ENCODE measurements at regions not wholly inside any gene's neighbourhood (a gene's known extent, or its start where the extent isn't known, plus 50 kb on each side); places are given as distances from the start of the nearest gene placed in this dataset.

GRCh38 chr12:43063650-43064049 is 474.1 kb upstream of the PRICKLE1 start:
- no peak overlapping the region for H3K27ac Mint-ChIP-seq
- Histone ChIP-seq H2BK15ac (ENCODE audit: low read depth, low read length) (no peak overlapping the region), H2BK5ac (ENCODE audit: insufficient read length, low read length) (no peak overlapping the region), H3K27ac (ENCODE audit: insufficient read length, low read depth, low read length) (no peak overlapping the region), H3K4me2 (ENCODE audit: insufficient read depth, insufficient read length, low read length) (no peak overlapping the region), H4K91ac (ENCODE audit: insufficient read length, low read depth, low read length) (no peak overlapping the region), H3K9me3 (ENCODE audit: control insufficient read depth, low read depth, low read length) (no peaks in the 10 kb centered on the region), H2BK120ac (ENCODE audit: low read depth, low read length, poor library complexity, severe bottlenecking) (no peak overlapping the region), H3K4ac (ENCODE audit: low read depth, low read length) (no peak overlapping the region), H3K23ac (ENCODE audit: insufficient read length, low read depth, low read length) (no peak overlapping the region), H3K56ac (ENCODE audit: insufficient read length, low read depth, low read length) (no peak overlapping the region), H3K27me3 (ENCODE audit: insufficient read depth, low read length) (no peaks in the 10 kb centered on the region), H3K23me2 (ENCODE audit: insufficient read length, low read depth, low read length, poor library complexity, severe bottlenecking) (no peaks in the 10 kb centered on the region), H3K79me1 (ENCODE audit: insufficient read depth, low read depth, low read length, poor library complexity, severe bottlenecking) (no peaks in the 10 kb centered on the region), H4K20me1 (ENCODE audit: control insufficient read depth, insufficient read depth, insufficient read length) (no peaks in the 10 kb centered on the region), H2AFZ (ENCODE audit: low read length) (no peak overlapping the region), H2BK20ac (ENCODE audit: low read depth, low read length, poor library complexity, severe bottlenecking) (no peak overlapping the region), H3T11ph (ENCODE audit: low read length) (no peak overlapping the region), H2AK5ac (ENCODE audit: insufficient read length, low read length) (no peak overlapping the region), H4K8ac (replicated peaks; ENCODE audit: insufficient read length, low read depth, low read length) (no peak overlapping the region), H3K18ac (ENCODE audit: insufficient read length, low read depth, low read length) (no peak overlapping the region), H3K14ac (ENCODE audit: insufficient read depth, low read length) (no peak overlapping the region), H2BK12ac (ENCODE audit: insufficient read length, low read depth, low read length) (no peak overlapping the region), H3K79me2 (ENCODE audit: insufficient read depth, low read length) (no peaks in the 10 kb centered on the region), H4K5ac (ENCODE audit: insufficient read length, low read depth, low read length) (no peak overlapping the region), H3K9ac (ENCODE audit: extremely low read depth, insufficient read length, low read length) (no peak overlapping the region), H3K4me1 (ENCODE audit: insufficient read depth, low read length) (no peaks in the 10 kb centered on the region)
- no peaks in the 10 kb centered on the region for H3K27me3 Mint-ChIP-seq (ENCODE audit: low read depth)
- peaks cover 0 to 3% of the 10 kb centered on the region in 2 experiments; a peak in 2 of 5 replicates for H3K9me3 Mint-ChIP-seq
- no peak for TF ChIP-seq CTCF (conservative IDR thresholded peaks at IDR 0.05)
- peaks cover 4 to 6% of the 10 kb centered on the region in 2 experiments; a peak in 3 of 4 replicates for H3K4me1 Mint-ChIP-seq
- WGBS (ENCODE audit: extremely low coverage, insufficient read length, low lambda C conversion rate): no CpG with 5 or more reads among the region's 3 CpGs
- no peak for DNase-seq
- no peaks in the 10 kb centered on the region for H3K36me3 Mint-ChIP-seq (ENCODE audit: insufficient read depth in 1 of 3, low read depth in 3 of 3)
- no peak overlapping the region for H3K4me3 Mint-ChIP-seq
